ENCODE measurements at regions not wholly inside any gene's neighbourhood (a gene's known extent, or its start where the extent isn't known, plus 50 kb on each side); places are given as distances from the start of the nearest gene placed in this dataset.

GRCh38 chr5:29414681-29415080 lies 1778.8 kb upstream of the CDH6 start:
- DNase-seq: no peak
- Histone ChIP-seq H3K27ac (replicated peaks) (no peak overlapping the region), H3K4me1 (no peaks in the 10 kb centered on the region), H3K27me3 (ENCODE audit: low read depth) (no peaks in the 10 kb centered on the region), H3K36me3 (no peaks in the 10 kb centered on the region), H3K4me3 (no peak overlapping the region), H3K9me3 (replicated peaks) (no peaks in the 10 kb centered on the region)
- intact Hi-C loops (cut with micrococcal nuclease): no loop called here
- TF ChIP-seq CTCF (IDR thresholded peaks at IDR 0.05; ENCODE audit: borderline replicate concordance): no peak

GRCh38 chr5:29412979-29413378 lies 1780.5 kb upstream of the CDH6 start:
- H3K9me3 ChIP-seq (replicated peaks): no peaks in the 10 kb centered on the region
- no peak for DNase-seq
- H3K27me3 ChIP-seq (ENCODE audit: low read depth): no peaks in the 10 kb centered on the region
- H3K27ac ChIP-seq (replicated peaks): no peak overlapping the region
- no peak overlapping the region for H3K4me3 ChIP-seq
- intact Hi-C loops (cut with micrococcal nuclease): no loop called here
- no peaks in the 10 kb centered on the region for H3K36me3 ChIP-seq
- H3K4me1 ChIP-seq: no peaks in the 10 kb centered on the region
- no peak for TF ChIP-seq CTCF (IDR thresholded peaks at IDR 0.05; ENCODE audit: borderline replicate concordance)

- no peak for DNase-seq
- Histone ChIP-seq H3K9me3 (replicated peaks) (peaks cover 82% of the 10 kb centered on the region), H3K27ac (replicated peaks) (no peak overlapping the region), H3K4me1 (no peaks in the 10 kb centered on the region), H3K4me3 (no peak overlapping the region), H3K36me3 (no peaks in the 10 kb centered on the region), H3K27me3 (ENCODE audit: low read depth) (no peaks in the 10 kb centered on the region)
- intact Hi-C loops (cut with micrococcal nuclease): no loop called here
- no peak for TF ChIP-seq CTCF (IDR thresholded peaks at IDR 0.05; ENCODE audit: borderline replicate concordance)
Observed at GRCh38 chr5:29402270-29402669, 1791.2 kb upstream of the CDH6 start.

- Histone ChIP-seq H3K27me3 (ENCODE audit: low read depth) (no peaks in the 10 kb centered on the region), H3K4me1 (no peaks in the 10 kb centered on the region), H3K4me3 (no peak overlapping the region), H3K27ac (replicated peaks) (no peak overlapping the region), H3K36me3 (no peaks in the 10 kb centered on the region), H3K9me3 (replicated peaks) (peaks cover 14% of the 10 kb centered on the region)
- intact Hi-C loops (cut with micrococcal nuclease): no loop called here
- no peak for TF ChIP-seq CTCF (IDR thresholded peaks at IDR 0.05; ENCODE audit: borderline replicate concordance)
- DNase-seq: no peak
Observed at GRCh38 chr5:29389993-29390392, 1803.5 kb upstream of the CDH6 start.

- Histone ChIP-seq H3K27me3 (ENCODE audit: low read depth) (no peaks in the 10 kb centered on the region), H3K4me3 (no peak overlapping the region), H3K9me3 (replicated peaks) (peaks cover 7% of the 10 kb centered on the region), H3K27ac (replicated peaks) (no peak overlapping the region), H3K36me3 (no peaks in the 10 kb centered on the region), H3K4me1 (no peaks in the 10 kb centered on the region)
- TF ChIP-seq CTCF (IDR thresholded peaks at IDR 0.05; ENCODE audit: borderline replicate concordance): no peak
- no peak for DNase-seq
- intact Hi-C loops (cut with micrococcal nuclease): no loop called here
Observed at GRCh38 chr5:29387384-29387783, 1806.1 kb upstream of the CDH6 start.

GRCh38 chr5:29382780-29383179 lies 1810.7 kb upstream of the CDH6 start:
- no peak overlapping the region for H3K27ac ChIP-seq (replicated peaks)
- no peaks in the 10 kb centered on the region for H3K36me3 ChIP-seq
- no peaks in the 10 kb centered on the region for H3K9me3 ChIP-seq (replicated peaks)
- no peaks in the 10 kb centered on the region for H3K27me3 ChIP-seq (ENCODE audit: low read depth)
- no peaks in the 10 kb centered on the region for H3K4me1 ChIP-seq
- TF ChIP-seq CTCF (IDR thresholded peaks at IDR 0.05; ENCODE audit: borderline replicate concordance): no peak
- no peak overlapping the region for H3K4me3 ChIP-seq
- intact Hi-C loops (cut with micrococcal nuclease): no loop called here
- no peak for DNase-seq

Data from left ventricle myocardium inferior (tissue), 1 donor.